Mammary epithelial cell (primary cell): ENCODE measurements at regions not wholly inside any gene's neighbourhood (a gene's known extent, or its start where the extent isn't known, plus 50 kb on each side); places are given as distances from the start of the nearest gene placed in this dataset.

Source experiments
- CTCF ChIP-seq, 2 donors: IDR thresholded peaks in 1 of 2; conservative IDR thresholded peaks in 1 of 2; 2 replicates each; pipeline ENCODE4 v1.5.1; 2011 to 2012; ENCODE audit warnings: inconsistent platforms in 2 of 2, low read length in 2 of 2, mild to moderate bottlenecking in 2 of 2, control low read depth in 1 of 2, low read depth in 1 of 2; ENCODE audit not compliant: insufficient read depth in 1 of 2; ENCODE audit errors: extremely low read depth in 1 of 2
- EZH2 ChIP-seq: IDR thresholded peaks from 2 replicates; pipeline ENCODE4 v1.6.1; 2012; ENCODE audit warnings: low read length, inconsistent platforms, borderline replicate concordance

GRCh38 chr5:159405611-159406031 is 75.3 kb upstream of the IL12B start:
- TF ChIP-seq CTCF (conservative IDR thresholded peaks at IDR 0.05 in 1 of 2, IDR thresholded peaks at IDR 0.05 in 1 of 2; ENCODE audit: extremely low read depth in 1 of 2, insufficient read depth in 1 of 2, low read depth in 1 of 2, low read length in 2 of 2) = no peak
- TF ChIP-seq EZH2 = no peak
